Transverse colon (tissue), 3 donors: ENCODE measurements at regions not wholly inside any gene's neighbourhood (a gene's known extent, or its start where the extent isn't known, plus 50 kb on each side); places are given as distances from the start of the nearest gene placed in this dataset.

Experiments
- POLR2A ChIP-seq: fragments of 450-650 bp; IDR thresholded peaks from one replicate; pipeline ENCODE4 v1.6.1; 2016; ENCODE audit warnings: antibody characterized with exemption, mild to moderate bottlenecking, moderate library complexity
- TF ChIP-seq, protein P1 (sequence below), 5 experiments: fragments of 200-600 bp in 3 of 5; fragments of 450-650 bp in 2 of 5; sonication (generic) in 3 of 5; IDR thresholded peaks; 1 replicate in 2 of 5; 2 replicates in 3 of 5; pipeline ENCODE4 v1.5.1; 2016 to 2017; ENCODE audit warnings: antibody characterized with exemption in 5 of 5, inconsistent platforms in 3 of 5, mild to moderate bottlenecking in 2 of 5, moderate library complexity in 1 of 5

DNA sequence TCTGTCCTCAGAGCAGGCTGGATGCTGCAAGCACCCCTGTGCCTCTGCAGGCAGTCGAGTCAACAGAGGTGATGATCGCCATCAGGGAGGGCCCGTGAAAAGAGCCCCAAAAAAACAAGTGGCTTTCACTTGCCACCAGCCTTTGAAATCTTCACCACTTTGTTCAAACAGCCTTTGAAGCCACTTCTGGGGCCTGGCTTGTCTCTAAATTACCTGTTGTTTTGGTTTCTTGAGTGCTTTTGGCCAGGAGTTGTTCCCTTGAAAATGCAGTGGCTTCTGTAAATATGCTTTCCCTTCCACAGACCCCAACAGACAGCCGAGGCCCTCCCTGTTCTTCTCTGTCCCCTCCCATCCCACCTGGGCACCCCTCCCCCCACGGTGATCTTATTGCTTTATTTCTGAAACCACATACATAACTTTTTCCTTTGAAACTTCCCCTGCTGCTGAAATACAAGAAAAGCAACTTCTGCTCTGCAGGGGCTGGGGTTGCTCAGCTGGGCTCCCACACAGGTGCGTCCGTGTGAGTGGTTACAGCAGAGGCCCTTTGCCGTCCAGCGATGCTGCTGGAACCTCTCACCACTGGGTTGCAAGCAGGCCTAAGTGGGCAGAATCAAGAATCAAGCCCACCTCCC lies 283.8 kb upstream of the SHH start:
- TF ChIP-seq, protein P1, sequence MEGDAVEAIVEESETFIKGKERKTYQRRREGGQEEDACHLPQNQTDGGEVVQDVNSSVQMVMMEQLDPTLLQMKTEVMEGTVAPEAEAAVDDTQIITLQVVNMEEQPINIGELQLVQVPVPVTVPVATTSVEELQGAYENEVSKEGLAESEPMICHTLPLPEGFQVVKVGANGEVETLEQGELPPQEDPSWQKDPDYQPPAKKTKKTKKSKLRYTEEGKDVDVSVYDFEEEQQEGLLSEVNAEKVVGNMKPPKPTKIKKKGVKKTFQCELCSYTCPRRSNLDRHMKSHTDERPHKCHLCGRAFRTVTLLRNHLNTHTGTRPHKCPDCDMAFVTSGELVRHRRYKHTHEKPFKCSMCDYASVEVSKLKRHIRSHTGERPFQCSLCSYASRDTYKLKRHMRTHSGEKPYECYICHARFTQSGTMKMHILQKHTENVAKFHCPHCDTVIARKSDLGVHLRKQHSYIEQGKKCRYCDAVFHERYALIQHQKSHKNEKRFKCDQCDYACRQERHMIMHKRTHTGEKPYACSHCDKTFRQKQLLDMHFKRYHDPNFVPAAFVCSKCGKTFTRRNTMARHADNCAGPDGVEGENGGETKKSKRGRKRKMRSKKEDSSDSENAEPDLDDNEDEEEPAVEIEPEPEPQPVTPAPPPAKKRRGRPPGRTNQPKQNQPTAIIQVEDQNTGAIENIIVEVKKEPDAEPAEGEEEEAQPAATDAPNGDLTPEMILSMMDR (IDR thresholded peaks at IDR 0.05) = no peak
- no peak for TF ChIP-seq POLR2A
